ENCODE measurements at regions not wholly inside any gene's neighbourhood (a gene's known extent, or its start where the extent isn't known, plus 50 kb on each side); places are given as distances from the start of the nearest gene placed in this dataset.

- Histone ChIP-seq H3K4me1 (ENCODE audit: insufficient read depth) (no peaks in the 10 kb centered on the region), H3K36me3 (ENCODE audit: low read depth) (no peaks in the 10 kb centered on the region), H3K9me3 (ENCODE audit: low read depth) (no peaks in the 10 kb centered on the region), H3K9me2 (ENCODE audit: insufficient read depth) (no peaks in the 10 kb centered on the region), H3K79me2 (ENCODE audit: insufficient read depth) (no peaks in the 10 kb centered on the region), H3K27me3 (replicated peaks; ENCODE audit: insufficient read depth) (peaks cover 13% of the 10 kb centered on the region), H3K27ac (no peak overlapping the region), H2AFZ (no peak overlapping the region), H3K4me2 (ENCODE audit: unreplicated experiment) (no peak overlapping the region), H3K9ac (no peak overlapping the region), H3K4me3 (no peak overlapping the region), H4K20me1 (ENCODE audit: insufficient read depth) (no peaks in the 10 kb centered on the region), H3F3A (ENCODE audit: insufficient read depth) (no peaks in the 10 kb centered on the region)
- in situ Hi-C loops (cut with MboI) = no loop called here
- TF ChIP-seq EZH2 (IDR thresholded peaks at IDR 0.05; ENCODE audit: insufficient read depth, poor library complexity, severe bottlenecking) (no peak), EZH2phosphoT487 (IDR thresholded peaks at IDR 0.05; ENCODE audit: insufficient read depth, low read depth) (no peak)
- DNase-seq = no peak
- WGBS, 2 experiments (ENCODE audit: low coverage in 1 of 2, low lambda C conversion rate in 2 of 2, missing lambda C conversion rate in 2 of 2) = 19 to 22% methylated on average over 5 of the region's 5 CpGs
These were observed 132.5 kb upstream of the FOXA2 start for GRCh38 chr20:22716821-22717351.

- Histone ChIP-seq H2AFZ (no peak overlapping the region), H3K9me2 (ENCODE audit: insufficient read depth) (no peaks in the 10 kb centered on the region), H3F3A (ENCODE audit: insufficient read depth) (no peaks in the 10 kb centered on the region), H3K4me2 (ENCODE audit: unreplicated experiment) (no peak overlapping the region), H3K4me1 (ENCODE audit: insufficient read depth) (no peaks in the 10 kb centered on the region), H3K79me2 (ENCODE audit: insufficient read depth) (no peaks in the 10 kb centered on the region), H3K9ac (no peak overlapping the region), H3K27me3 (replicated peaks; ENCODE audit: insufficient read depth) (peaks cover 18% of the 10 kb centered on the region), H3K27ac (no peak overlapping the region), H3K4me3 (no peak overlapping the region), H4K20me1 (ENCODE audit: insufficient read depth) (no peaks in the 10 kb centered on the region), H3K36me3 (ENCODE audit: low read depth) (no peaks in the 10 kb centered on the region), H3K9me3 (ENCODE audit: low read depth) (no peaks in the 10 kb centered on the region)
- TF ChIP-seq EZH2phosphoT487 (IDR thresholded peaks at IDR 0.05; ENCODE audit: insufficient read depth, low read depth) = no peak
- TF ChIP-seq EZH2 (IDR thresholded peaks at IDR 0.05; ENCODE audit: insufficient read depth, poor library complexity, severe bottlenecking) = no peak
- 50 to 59% methylated on average over 4 of the region's 4 CpGs for WGBS, 2 experiments (ENCODE audit: low coverage in 1 of 2, low lambda C conversion rate in 2 of 2, missing lambda C conversion rate in 2 of 2)
- in situ Hi-C loops (cut with MboI) = no loop called here
- no peak for DNase-seq
These were observed 133.1 kb upstream of the FOXA2 start for GRCh38 chr20:22717466-22717865.

GRCh38 chr20:22719167-22719591, 134.8 kb upstream of the FOXA2 start:
- Histone ChIP-seq H3K27ac (no peak overlapping the region), H3K36me3 (ENCODE audit: low read depth) (no peaks in the 10 kb centered on the region), H3K9me3 (ENCODE audit: low read depth) (no peaks in the 10 kb centered on the region), H3K4me3 (no peak overlapping the region), H3K4me1 (ENCODE audit: insufficient read depth) (no peaks in the 10 kb centered on the region), H3F3A (ENCODE audit: insufficient read depth) (no peaks in the 10 kb centered on the region), H3K9ac (no peak overlapping the region), H3K4me2 (ENCODE audit: unreplicated experiment) (no peak overlapping the region), H3K9me2 (ENCODE audit: insufficient read depth) (no peaks in the 10 kb centered on the region), H4K20me1 (ENCODE audit: insufficient read depth) (no peaks in the 10 kb centered on the region), H3K27me3 (replicated peaks; ENCODE audit: insufficient read depth) (peaks cover 18% of the 10 kb centered on the region), H3K79me2 (ENCODE audit: insufficient read depth) (no peaks in the 10 kb centered on the region), H2AFZ (no peak overlapping the region)
- in situ Hi-C loops (cut with MboI) = no loop called here
- TF ChIP-seq EZH2 (IDR thresholded peaks at IDR 0.05; ENCODE audit: insufficient read depth, poor library complexity, severe bottlenecking) (no peak), EZH2phosphoT487 (IDR thresholded peaks at IDR 0.05; ENCODE audit: insufficient read depth, low read depth) (no peak)
- DNase-seq = no peak
- WGBS, 2 experiments (ENCODE audit: low coverage in 1 of 2, low lambda C conversion rate in 2 of 2, missing lambda C conversion rate in 2 of 2) = 37 to 38% methylated on average over 7 of the region's 7 CpGs

- no peak for DNase-seq
- no peak overlapping the region for H2AFZ ChIP-seq
- H3K9me2 ChIP-seq (ENCODE audit: insufficient read depth) = no peaks in the 10 kb centered on the region
- no peaks in the 10 kb centered on the region for H3K36me3 ChIP-seq (ENCODE audit: low read depth)
- H3F3A ChIP-seq (ENCODE audit: insufficient read depth) = no peaks in the 10 kb centered on the region
- no peak overlapping the region for H3K9ac ChIP-seq
- 78 to 79% methylated on average over 2 of the region's 2 CpGs for WGBS, 2 experiments (ENCODE audit: low coverage in 1 of 2, low lambda C conversion rate in 2 of 2, missing lambda C conversion rate in 2 of 2)
- peaks cover 16% of the 10 kb centered on the region for H3K27me3 ChIP-seq (replicated peaks; ENCODE audit: insufficient read depth)
- in situ Hi-C loops (cut with MboI) = no loop called here
- H3K9me3 ChIP-seq (ENCODE audit: low read depth) = no peaks in the 10 kb centered on the region
- no peaks in the 10 kb centered on the region for H3K79me2 ChIP-seq (ENCODE audit: insufficient read depth)
- H3K4me3 ChIP-seq = no peak overlapping the region
- H3K4me2 ChIP-seq (ENCODE audit: unreplicated experiment) = no peak overlapping the region
- no peak overlapping the region for H3K27ac ChIP-seq
- H3K4me1 ChIP-seq (ENCODE audit: insufficient read depth) = no peaks in the 10 kb centered on the region
- TF ChIP-seq EZH2phosphoT487 (IDR thresholded peaks at IDR 0.05; ENCODE audit: insufficient read depth, low read depth) (no peak), EZH2 (IDR thresholded peaks at IDR 0.05; ENCODE audit: insufficient read depth, poor library complexity, severe bottlenecking) (no peak)
- no peaks in the 10 kb centered on the region for H4K20me1 ChIP-seq (ENCODE audit: insufficient read depth)
These were observed 135.8 kb upstream of the FOXA2 start for GRCh38 chr20:22720206-22720605.

GRCh38 chr20:22722811-22723210, 138.4 kb upstream of the FOXA2 start:
- Histone ChIP-seq H3K27ac (no peak overlapping the region), H3K9me2 (ENCODE audit: insufficient read depth) (no peaks in the 10 kb centered on the region), H3K9me3 (ENCODE audit: low read depth) (no peaks in the 10 kb centered on the region), H3F3A (ENCODE audit: insufficient read depth) (no peaks in the 10 kb centered on the region), H3K79me2 (ENCODE audit: insufficient read depth) (no peaks in the 10 kb centered on the region), H2AFZ (no peak overlapping the region), H3K9ac (no peak overlapping the region), H3K4me1 (ENCODE audit: insufficient read depth) (no peaks in the 10 kb centered on the region), H3K27me3 (replicated peaks; ENCODE audit: insufficient read depth) (peaks cover 16% of the 10 kb centered on the region), H4K20me1 (ENCODE audit: insufficient read depth) (no peaks in the 10 kb centered on the region), H3K36me3 (ENCODE audit: low read depth) (no peaks in the 10 kb centered on the region), H3K4me3 (no peak overlapping the region), H3K4me2 (ENCODE audit: unreplicated experiment) (no peak overlapping the region)
- TF ChIP-seq EZH2 (IDR thresholded peaks at IDR 0.05; ENCODE audit: insufficient read depth, poor library complexity, severe bottlenecking) (no peak), EZH2phosphoT487 (IDR thresholded peaks at IDR 0.05; ENCODE audit: insufficient read depth, low read depth) (no peak)
- no peak for DNase-seq
- in situ Hi-C loops (cut with MboI) = no loop called here
- WGBS, 2 experiments (ENCODE audit: low coverage in 1 of 2, low lambda C conversion rate in 2 of 2, missing lambda C conversion rate in 2 of 2) = 28 to 80% methylated on average over 1 of the region's 1 CpG
